GM19397 (cell line): ENCODE measurements at regions not wholly inside any gene's neighbourhood (a gene's known extent, or its start where the extent isn't known, plus 50 kb on each side); places are given as distances from the start of the nearest gene placed in this dataset.
"Not testable (repeated sequence)": the region's sequence is repeated elsewhere in the genome, so short reads cannot be mapped to it uniquely, and the experiment has no call there.

Source experiments
- ATAC-seq: cut with Tn5 transposase; IDR thresholded peaks from one replicate; pipeline ENCODE4 v1.9.1; 2021; ENCODE audit warnings: mild to moderate bottlenecking, moderate library complexity; ENCODE audit not compliant: unreplicated experiment

DNA sequence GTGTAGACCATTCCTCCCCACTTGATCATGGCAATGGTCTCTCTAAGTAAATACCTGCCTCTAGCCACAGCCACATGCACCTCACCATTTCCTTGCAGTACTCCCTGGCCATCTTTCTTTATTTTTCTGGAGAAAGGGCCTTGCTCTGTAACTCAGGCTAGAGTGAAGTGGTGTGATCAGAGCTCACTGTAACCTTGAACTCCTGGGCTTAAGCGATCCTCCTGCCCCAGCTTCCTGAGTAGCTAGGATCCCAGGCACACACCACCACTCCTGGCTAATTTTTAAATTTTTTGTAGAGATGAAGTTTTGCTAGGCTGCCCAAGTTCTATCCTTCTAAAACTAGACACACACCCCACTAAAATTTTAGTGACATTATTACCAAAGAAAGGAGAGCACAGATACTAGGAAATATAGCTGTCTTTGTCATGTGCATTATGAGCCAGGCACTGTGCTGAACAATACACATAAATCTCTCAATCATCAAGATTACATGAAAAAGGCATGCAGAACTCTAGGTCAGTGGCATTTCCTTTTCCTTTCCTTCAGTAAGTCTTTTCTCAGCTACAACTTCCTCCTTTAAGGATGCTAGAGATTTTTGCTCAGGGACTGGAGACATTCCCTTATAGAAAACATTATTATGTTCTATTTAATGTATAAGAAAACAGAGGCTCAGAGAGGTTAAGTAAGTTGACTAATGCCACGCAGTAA is 95.0 kb upstream of the SERBP1 start:
- ATAC-seq: no peak

- ATAC-seq: no peak
Observed at GRCh38 chr1:67528141-67528540, 97.9 kb upstream of the SERBP1 start.

DNA sequence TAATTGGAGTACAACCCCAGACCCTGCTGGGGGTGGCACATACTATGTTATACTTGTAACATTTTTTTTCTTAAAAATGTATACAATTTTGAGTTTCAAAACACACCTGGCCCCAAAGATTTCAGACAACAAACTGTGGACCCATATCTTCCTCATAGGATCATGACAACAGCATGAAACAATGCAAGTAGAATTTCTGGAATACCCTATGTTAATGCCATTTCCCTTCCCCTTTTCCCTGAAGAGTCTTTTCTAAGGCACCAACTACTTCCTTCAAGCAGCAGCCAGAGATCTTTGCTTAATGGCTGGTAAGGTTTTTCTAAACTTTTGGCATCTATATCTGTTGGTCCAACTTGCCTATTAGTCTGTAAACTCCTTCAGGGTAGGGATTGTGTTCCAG is 99.9 kb upstream of the SERBP1 start:
- ATAC-seq: no peak

DNA sequence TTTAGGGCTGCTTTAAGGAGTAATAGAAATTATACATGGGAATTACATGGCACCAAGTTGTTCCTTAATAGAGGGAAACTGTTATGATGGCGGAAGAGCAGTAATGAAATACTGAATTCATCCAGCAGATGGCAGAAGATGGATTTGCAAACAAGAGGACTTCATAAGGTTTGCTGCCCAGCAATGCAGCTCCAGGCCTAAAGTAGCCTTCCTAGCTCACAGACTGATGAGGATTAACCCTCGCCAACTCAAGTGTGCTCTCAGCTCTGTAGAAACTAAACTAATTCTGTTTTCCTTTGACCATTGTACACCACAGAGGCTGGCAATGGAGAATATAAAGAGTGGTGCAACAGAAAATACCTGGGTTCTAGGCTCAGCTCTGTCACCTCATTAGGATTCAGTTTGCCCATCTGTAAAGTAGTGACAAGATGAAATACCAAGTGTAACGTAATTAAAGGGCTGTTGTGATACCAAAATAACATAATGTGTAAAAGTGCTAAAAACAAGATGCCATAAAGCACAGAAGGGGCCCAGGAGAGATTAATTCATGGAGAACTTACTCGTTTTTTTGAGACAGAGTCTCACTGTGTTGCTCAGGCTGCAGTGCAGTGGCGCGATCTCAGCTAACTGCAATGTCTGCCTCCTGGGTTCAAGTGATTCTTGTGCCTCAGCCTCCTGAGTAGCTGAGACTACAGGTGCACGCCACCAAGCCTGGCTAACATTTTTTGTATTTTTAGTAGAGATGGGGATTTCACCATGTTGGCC is 102.4 kb upstream of the SERBP1 start:
- ATAC-seq: peak; percentile 75

GRCh38 chr1:67534627-67535065 is 104.4 kb upstream of the SERBP1 start:
- no peak for ATAC-seq

DNA sequence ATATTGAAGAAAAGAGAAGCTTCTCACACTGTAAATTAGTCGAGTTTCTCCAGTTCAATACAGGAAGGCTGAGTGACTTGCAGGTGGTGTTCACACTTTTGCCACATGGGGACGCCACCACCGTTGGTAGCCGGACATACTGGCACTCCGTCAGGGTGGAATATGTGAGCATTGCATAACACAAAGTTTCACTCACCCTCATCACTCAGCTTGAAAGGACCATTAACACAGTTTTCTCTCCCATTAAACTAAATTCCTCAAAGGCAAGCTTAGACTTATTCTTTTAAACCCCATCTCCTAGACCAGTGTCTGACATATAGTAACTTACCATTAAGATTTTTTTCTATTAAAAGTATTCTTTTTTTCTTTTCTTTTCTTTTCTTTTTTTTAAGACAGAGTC is 105.3 kb upstream of the SERBP1 start:
- no peak for ATAC-seq

DNA sequence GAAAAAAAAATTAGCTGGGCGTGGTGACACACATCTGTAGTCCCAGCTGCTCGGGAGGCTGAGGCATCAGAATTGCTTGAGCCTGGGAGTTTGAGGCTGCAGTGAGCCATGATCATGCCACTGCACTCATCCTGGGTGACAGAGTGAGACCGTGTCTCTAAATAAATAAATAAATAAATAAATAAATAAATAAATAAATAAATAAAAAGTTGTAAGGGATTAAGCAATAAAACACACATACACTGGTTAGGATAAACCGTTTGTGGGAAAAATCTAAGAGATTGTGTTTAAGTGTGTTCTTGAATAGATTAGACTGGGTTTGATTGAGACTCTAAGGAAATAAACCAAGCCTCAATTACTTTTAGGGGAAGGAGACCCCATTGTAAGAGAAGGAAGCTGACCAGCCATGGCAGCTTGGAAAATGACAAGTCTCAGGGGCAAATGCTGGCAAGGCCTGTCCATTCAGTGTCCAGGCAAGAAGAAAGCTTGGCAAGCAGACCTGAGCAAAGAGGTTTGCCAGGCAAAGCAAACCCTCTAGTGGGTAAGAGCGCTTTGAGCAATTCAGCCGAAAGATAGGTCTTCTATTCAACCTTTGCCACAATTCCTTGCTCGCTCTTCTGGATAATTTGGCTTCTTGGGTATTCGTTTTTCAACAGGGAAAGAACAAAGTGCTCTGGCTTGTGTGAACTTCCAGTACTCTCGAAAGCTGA is 106.9 kb upstream of the SERBP1 start:
- ATAC-seq: no peak

DNA sequence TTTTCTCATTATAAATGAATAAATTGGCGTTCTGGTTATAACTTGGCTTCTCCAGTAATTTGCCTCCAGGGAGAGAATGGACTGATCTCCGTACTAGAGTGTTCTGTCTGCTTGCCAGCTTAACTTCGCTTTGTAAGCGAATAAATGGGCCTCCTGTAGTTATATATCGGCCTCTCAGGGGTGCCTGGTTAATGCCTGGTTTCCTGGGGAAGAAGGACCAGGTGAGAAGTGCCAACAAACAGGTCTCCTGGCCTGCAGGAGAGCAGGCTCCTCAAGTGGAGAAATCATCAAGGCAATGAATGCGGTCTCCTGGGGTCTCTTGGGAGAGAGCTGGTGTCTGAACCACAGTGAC is 107.4 kb upstream of the SERBP1 start:
- ATAC-seq: no peak

- ATAC-seq: no peak
Observed at GRCh38 chr1:67540025-67540732, 110.0 kb upstream of the SERBP1 start.

DNA sequence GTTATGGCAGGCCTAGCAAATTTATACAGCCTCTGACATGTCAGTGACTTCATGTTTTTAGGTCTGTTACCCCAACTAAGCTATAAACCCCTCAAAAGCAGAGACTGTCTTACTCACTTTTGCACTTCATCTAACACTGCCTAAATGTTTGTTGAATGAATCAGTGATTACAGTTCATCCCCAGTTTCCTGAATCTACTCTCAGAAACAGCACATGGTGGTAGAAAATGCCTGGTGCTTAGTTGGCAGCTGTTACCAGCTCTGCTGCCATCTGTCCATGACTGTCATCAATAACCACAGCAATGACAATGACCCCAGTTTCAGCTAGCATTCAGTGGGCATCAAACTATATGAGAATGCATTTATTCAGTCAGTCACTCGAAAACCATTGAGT is 110.5 kb upstream of the SERBP1 start:
- no peak for ATAC-seq

DNA sequence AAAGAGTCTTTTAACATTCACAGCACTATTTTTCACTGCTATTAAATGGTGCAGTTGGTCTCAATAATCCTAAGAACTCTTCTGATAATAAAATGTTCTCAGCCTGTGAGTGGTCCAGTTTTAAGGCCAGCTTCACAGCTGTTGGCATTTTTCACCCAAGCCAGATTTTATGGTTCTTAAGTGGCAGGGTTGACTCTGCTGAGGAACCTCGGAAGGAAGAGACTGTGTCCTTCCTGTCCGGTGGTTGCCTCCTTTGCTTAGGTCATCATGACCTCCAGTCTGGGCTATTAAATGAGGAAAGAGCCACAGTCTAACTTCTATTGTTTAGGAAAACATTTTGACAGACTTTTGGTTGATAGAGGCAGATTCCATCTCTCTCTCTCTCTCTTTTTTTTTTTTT is 112.5 kb upstream of the SERBP1 start:
- no peak for ATAC-seq

DNA sequence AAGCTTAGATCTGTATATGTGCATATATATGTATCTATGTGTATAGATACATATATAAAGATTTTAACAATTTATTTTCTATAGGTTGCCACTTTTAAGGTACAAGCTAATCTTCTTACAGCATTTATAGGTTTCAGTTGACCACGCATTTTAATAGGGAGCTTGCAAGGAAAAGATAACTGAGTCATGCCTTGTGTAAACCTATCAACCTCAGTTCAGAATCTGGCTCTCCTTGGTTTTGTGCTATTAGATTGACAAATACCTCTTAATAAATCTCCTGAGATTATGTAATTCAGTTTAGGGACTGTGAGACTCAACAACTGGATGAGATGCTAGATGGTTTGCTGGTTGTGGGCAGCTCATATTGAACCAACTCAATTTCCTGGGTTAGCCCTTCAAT is 114.7 kb upstream of the SERBP1 start:
- ATAC-seq: no peak

DNA sequence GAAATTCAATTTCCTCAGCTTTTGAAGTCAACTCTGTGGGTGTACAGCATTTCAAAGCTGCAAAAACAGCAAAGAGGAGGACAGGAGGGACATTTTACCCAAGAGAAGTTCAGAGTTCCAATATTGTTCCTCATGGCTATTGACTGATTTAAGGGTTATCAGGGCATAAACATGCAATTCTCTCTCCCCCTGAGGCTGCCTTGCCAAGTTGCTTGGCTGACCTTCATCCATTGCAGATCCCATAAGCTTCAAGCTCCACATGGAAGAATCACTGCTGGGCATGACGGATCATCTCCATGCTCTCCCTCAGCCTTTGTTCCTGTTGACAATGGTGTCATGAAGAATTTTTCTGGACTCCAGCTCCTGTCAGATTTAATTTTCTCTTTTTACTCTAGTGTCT is 115.2 kb upstream of the SERBP1 start:
- no peak for ATAC-seq

DNA sequence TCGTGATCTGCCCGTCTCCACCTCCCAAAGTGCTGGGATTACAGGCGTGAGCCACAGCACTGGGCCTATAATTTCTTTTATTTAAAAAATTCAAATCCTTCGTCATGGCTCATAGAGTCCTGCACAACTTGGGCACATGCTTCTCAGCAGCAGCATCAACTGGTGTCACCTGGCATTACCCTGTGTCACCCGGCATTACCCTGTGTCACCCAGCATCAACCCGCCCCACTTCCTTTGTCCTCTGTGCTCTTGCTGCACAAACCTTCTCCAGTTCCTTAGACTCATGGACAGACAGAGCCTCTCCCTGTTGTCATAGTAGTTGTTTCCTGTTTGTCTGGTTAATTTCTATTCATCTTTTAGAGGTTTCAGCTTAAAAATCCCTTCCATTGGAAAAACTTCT is 121.2 kb upstream of the SERBP1 start:
- no peak for ATAC-seq

DNA sequence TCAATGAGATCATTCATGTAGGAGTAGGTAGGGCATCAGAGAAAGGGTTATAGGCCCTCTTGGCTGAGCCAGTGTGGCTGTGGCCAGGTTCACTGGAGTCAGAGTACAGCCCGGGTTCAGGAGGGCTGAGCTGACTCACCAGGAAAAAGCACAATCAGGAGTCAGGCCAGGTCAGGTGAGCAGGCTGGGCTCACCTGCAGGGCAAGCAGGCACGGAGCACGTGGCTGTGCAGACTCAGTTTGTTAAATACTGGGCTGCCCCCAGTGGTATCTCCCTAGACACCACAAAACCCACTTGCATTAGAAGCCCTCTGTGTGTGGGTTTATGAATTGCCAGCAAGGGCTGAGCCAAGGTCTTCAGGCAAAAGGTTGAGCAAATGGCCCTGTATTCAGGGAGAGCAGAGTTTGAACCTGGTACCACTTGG is 122.1 kb upstream of the SERBP1 start:
- no peak for ATAC-seq

GRCh38 chr1:67554204-67554603 is 124.0 kb upstream of the SERBP1 start:
- not testable (repeated sequence) for ATAC-seq

DNA sequence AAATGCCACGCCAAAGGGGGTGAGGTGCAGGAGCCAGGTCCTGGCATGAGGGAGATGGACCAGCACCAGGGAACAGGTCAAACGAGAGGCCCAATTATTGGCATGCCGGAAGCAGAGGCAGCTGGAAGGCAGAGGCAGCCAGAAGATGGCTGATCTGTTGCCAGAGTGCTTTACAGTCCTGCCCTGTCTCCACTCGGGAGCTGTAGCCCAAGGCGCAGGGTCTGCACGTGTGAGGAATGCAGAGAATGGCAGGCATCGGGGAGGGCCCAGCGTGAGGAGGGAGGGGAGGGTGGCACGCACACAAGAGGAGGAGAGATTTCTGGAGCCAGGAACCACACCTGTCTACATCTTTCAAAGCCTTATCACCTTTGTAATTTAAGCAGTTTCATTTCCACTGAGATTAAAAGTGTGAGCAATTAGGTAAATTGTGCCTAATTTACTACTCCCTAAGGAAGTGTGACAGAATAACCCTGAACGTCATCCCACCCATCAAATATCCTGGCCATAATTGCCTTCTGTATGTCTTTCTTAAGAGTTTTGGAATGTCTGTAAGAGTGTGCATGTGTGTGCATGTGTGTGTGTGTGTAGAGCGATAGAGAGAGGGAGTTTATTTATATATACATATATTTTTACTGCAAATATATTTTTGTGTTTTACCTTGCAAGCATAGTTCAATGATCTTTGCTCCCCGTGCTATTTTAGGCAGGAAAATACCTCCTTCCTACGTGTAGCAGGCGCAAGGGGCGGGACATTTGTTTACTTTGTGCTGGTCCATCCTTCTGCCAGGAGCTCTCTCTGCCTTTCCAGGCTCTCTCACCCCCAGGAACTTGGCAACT is 125.5 kb upstream of the SERBP1 start:
- ATAC-seq: no peak

DNA sequence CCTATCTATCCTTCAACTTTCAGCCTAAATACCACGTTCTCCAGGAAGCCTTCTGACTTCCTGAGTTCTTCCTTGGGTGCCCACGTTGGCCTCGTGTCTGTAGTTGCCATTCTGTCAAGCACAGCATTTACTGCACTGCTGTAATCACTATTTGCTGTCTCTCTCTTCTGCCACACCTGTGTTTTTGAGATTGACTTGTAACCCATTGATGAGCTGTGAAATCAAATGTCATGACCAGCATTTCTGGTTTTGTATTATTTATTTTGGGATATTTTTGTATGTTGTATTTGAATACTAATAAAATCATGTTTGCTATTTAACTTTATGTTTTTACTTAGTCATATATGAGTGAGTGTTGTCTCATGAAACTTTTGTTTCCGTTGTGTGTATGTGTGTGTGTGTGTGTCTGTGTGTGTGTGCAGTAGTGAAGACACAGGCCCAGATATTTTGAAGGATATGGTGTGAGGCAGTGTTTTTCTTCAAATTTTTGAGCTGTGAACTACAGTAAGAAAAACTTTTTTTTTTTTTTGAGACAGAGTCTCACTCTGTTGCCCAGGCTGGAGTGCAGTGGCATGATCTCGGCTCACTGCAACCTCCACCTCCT is 126.2 kb upstream of the SERBP1 start:
- ATAC-seq: no peak

DNA sequence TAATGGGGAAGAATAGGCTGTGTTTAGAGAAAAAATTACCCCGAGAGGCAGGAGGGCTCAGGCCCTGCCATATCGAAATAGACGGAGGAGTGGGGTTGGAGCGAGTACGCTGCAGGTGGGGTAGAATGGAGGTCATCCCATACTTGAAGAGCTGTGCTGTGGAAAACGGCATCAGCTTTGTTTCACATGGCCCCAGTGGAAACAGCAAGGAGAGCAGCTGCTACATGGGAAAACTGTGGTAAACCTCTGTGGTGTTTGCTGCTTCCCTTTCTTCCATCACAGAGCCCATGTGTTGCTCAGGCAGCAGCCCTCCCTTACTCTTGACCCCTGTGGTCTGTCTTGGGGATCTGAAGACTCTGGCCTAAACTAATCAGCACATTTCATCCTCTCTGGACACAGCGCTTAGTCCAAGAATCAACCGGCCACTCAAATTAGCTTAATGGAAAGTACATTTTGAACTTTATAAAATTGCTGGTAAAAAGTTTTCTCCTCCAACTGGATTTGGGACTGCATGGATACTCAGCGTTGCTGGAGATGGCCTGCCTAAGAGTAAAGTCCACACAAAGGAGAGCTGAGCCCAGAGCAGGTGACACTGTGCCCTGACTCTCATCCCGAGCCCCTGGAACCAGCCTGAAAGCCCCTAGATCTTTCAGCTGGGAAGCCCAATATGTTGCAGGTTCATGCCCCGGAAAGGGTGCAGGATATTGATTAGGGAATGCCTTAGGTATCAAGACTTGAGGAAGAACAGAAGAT is 127.1 kb upstream of the GADD45A start:
- ATAC-seq: no peak
